PC-9 (cell line): ENCODE measurements at regions not wholly inside any gene's neighbourhood (a gene's known extent, or its start where the extent isn't known, plus 50 kb on each side); places are given as distances from the start of the nearest gene placed in this dataset.

Experiments
- EZH2 ChIP-seq: fragments of 200-600 bp; sonication (generic); IDR thresholded peaks from 2 replicates; pipeline ENCODE4 v1.8.0; 2017; ENCODE audit warnings: antibody characterized with exemption, low read depth
- TF ChIP-seq, protein P1 (sequence below): fragments of 200-600 bp; sonication (generic); conservative IDR thresholded peaks from 2 replicates; pipeline ENCODE4 v1.6.1; 2017; ENCODE audit warnings: mixed run types, antibody characterized with exemption, mild to moderate bottlenecking, moderate library complexity

DNA sequence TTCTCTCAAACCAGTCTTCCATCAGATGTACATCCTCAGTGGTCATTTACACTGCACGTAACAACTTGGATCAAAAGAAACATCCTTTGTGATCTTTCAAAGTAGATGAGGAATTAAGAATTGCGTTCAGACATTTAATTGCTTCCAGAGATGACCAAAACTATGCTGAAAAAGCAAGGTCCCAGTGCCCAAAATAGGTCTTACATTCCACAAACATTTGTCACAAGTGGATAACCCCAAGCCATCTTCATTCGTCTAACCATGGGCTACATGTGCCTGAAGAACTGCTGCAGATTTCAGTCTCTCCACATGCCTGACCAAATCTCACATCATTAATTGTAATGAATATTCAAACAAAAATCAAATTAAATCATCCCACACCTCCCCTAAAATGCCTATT, 273.6 kb downstream of the SHOX2 start:
- TF ChIP-seq, protein P1, sequence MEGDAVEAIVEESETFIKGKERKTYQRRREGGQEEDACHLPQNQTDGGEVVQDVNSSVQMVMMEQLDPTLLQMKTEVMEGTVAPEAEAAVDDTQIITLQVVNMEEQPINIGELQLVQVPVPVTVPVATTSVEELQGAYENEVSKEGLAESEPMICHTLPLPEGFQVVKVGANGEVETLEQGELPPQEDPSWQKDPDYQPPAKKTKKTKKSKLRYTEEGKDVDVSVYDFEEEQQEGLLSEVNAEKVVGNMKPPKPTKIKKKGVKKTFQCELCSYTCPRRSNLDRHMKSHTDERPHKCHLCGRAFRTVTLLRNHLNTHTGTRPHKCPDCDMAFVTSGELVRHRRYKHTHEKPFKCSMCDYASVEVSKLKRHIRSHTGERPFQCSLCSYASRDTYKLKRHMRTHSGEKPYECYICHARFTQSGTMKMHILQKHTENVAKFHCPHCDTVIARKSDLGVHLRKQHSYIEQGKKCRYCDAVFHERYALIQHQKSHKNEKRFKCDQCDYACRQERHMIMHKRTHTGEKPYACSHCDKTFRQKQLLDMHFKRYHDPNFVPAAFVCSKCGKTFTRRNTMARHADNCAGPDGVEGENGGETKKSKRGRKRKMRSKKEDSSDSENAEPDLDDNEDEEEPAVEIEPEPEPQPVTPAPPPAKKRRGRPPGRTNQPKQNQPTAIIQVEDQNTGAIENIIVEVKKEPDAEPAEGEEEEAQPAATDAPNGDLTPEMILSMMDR = no peak
- TF ChIP-seq EZH2 = no peak
